Gastrocnemius medialis (tissue), 4 donors: ENCODE measurements at regions not wholly inside any gene's neighbourhood (a gene's known extent, or its start where the extent isn't known, plus 50 kb on each side); places are given as distances from the start of the nearest gene placed in this dataset.

Experiments used
- ATAC-seq, 2 donors: fragments of 150-250 bp; one replicate each; pipeline ENCODE4 v1.9.1; 2016
- DNase-seq, 2 donors: peaks; one replicate each; pipeline ENCODE4 v3.0.0-alpha.2; 2019
- H3K27ac ChIP-seq, 4 donors: fragments of 200-600 bp; sonication (generic); 1 replicate in 1 of 4; 2 replicates in 3 of 4; pipeline ENCODE4 v1.5.1; 2016 to 2018; ENCODE audit warnings: mild to moderate bottlenecking in 2 of 4, moderate library complexity in 1 of 4
- H3K27me3 ChIP-seq, 3 donors: fragments of 200-600 bp; sonication (generic) in 2 of 3; 1 replicate in 1 of 3; 2 replicates in 2 of 3; pipeline versions ENCODE4 v1.5.1 to v1.6.0; 2016 to 2019; ENCODE audit warnings: mild to moderate bottlenecking in 1 of 3, moderate library complexity in 1 of 3
- H3K36me3 ChIP-seq, 2 donors: fragments of 200-600 bp; sonication (generic) in 1 of 2; one replicate each; pipeline ENCODE4 v1.5.1; 2017 to 2018
- H3K4me1 ChIP-seq, 2 donors: fragments of 200-600 bp; sonication (generic) in 1 of 2; one replicate each; pipeline ENCODE4 v1.5.1; 2016 to 2017; ENCODE audit warnings: mild to moderate bottlenecking in 2 of 2
- H3K4me3 ChIP-seq, 4 donors: fragments of 200-600 bp; sonication (generic) in 3 of 4; 1 replicate in 1 of 4; 2 replicates in 3 of 4; pipeline ENCODE4 v1.5.1; 2016 to 2019; ENCODE audit warnings: mild to moderate bottlenecking in 2 of 4
- H3K9me3 ChIP-seq, 3 donors: fragments of 200-600 bp; sonication (generic) in 2 of 3; 1 replicate in 1 of 3; 2 replicates in 2 of 3; pipeline ENCODE4 v1.5.1; 2016 to 2019
- CTCF ChIP-seq, 5 experiments: fragments of 450-650 bp in 3 of 5; fragments of 200-600 bp in 2 of 5; sonication (generic) in 2 of 5; IDR thresholded peaks in 4 of 5; conservative IDR thresholded peaks in 1 of 5; 1 replicate in 4 of 5; 2 replicates in 1 of 5; pipeline ENCODE4 v1.5.1; 2016 to 2019; ENCODE audit warnings: antibody characterized with exemption in 5 of 5, mild to moderate bottlenecking in 3 of 5, moderate library complexity in 3 of 5
- POLR2A ChIP-seq, 2 donors: fragments of 450-650 bp; IDR thresholded peaks; one replicate each; pipeline ENCODE4 v1.6.1; 2017; ENCODE audit warnings: antibody characterized with exemption in 2 of 2, mild to moderate bottlenecking in 2 of 2, moderate library complexity in 2 of 2
- in situ Hi-C, 4 donors: fragments of 200-750 bp; cut with MboI; loops; one replicate each; pipeline versions ENCODE4 v1.15.0 to v1.8.0; 2017; ENCODE audit warnings: low sequenced_read_pairs in 4 of 4
- intact Hi-C: fragments of 100-400 bp; cut with DNase I; formaldehyde crosslinking; loops from one replicate; pipeline ENCODE4 v1.15.1; 2023; ENCODE audit warnings: low total_unique reads

GRCh38 chr2:210888035-210888434 lies 331.6 kb downstream of the CPS1 start:
- H3K36me3 ChIP-seq: no peaks in the 10 kb centered on the region
- intact Hi-C loops: no loop called here
- ATAC-seq (no peak), DNase-seq (no peak)
- TF ChIP-seq CTCF (IDR thresholded peaks at IDR 0.05 in 4 of 5, conservative IDR thresholded peaks at IDR 0.05 in 1 of 5) (no peak), POLR2A (IDR thresholded peaks at IDR 0.05) (no peak)
- H3K27ac ChIP-seq: no peak overlapping the region
- H3K4me3 ChIP-seq: no peak overlapping the region
- no peaks in the 10 kb centered on the region for H3K9me3 ChIP-seq
- H3K27me3 ChIP-seq: no peaks in the 10 kb centered on the region
- H3K4me1 ChIP-seq: no peaks in the 10 kb centered on the region
- in situ Hi-C loops: no loop called here

GRCh38 chr2:210895132-210895531 lies 338.7 kb downstream of the CPS1 start:
- in situ Hi-C loops: no loop called here
- H3K27ac ChIP-seq: no peak overlapping the region
- no peak for ATAC-seq
- intact Hi-C loops: no loop called here
- H3K4me3 ChIP-seq: no peak overlapping the region
- no peaks in the 10 kb centered on the region for H3K36me3 ChIP-seq
- no peaks in the 10 kb centered on the region for H3K9me3 ChIP-seq
- no peaks in the 10 kb centered on the region for H3K4me1 ChIP-seq
- no peak for TF ChIP-seq CTCF (IDR thresholded peaks at IDR 0.05 in 4 of 5, conservative IDR thresholded peaks at IDR 0.05 in 1 of 5)
- no peak for TF ChIP-seq POLR2A (IDR thresholded peaks at IDR 0.05)
- no peak for DNase-seq
- H3K27me3 ChIP-seq: no peaks in the 10 kb centered on the region

- Histone ChIP-seq H3K27ac (no peak overlapping the region), H3K4me1 (no peaks in the 10 kb centered on the region), H3K4me3 (no peak overlapping the region), H3K27me3 (no peaks in the 10 kb centered on the region), H3K9me3 (no peaks in the 10 kb centered on the region), H3K36me3 (no peaks in the 10 kb centered on the region)
- intact Hi-C loops (no loop called here), in situ Hi-C loops (no loop called here)
- no peak for ATAC-seq
- no peak for TF ChIP-seq POLR2A (IDR thresholded peaks at IDR 0.05)
- TF ChIP-seq CTCF (IDR thresholded peaks at IDR 0.05 in 4 of 5, conservative IDR thresholded peaks at IDR 0.05 in 1 of 5): no peak
- no peak for DNase-seq
Measured at GRCh38 chr2:210899131-210899530, 342.7 kb downstream of the CPS1 start.

GRCh38 chr2:210901326-210901725 lies 344.9 kb downstream of the CPS1 start:
- Histone ChIP-seq H3K4me3 (no peak overlapping the region), H3K36me3 (no peaks in the 10 kb centered on the region), H3K4me1 (no peaks in the 10 kb centered on the region), H3K9me3 (no peaks in the 10 kb centered on the region), H3K27ac (no peak overlapping the region), H3K27me3 (no peaks in the 10 kb centered on the region)
- ATAC-seq (no peak), DNase-seq (no peak)
- no peak for TF ChIP-seq CTCF (IDR thresholded peaks at IDR 0.05 in 4 of 5, conservative IDR thresholded peaks at IDR 0.05 in 1 of 5)
- no peak for TF ChIP-seq POLR2A (IDR thresholded peaks at IDR 0.05)
- intact Hi-C loops: no loop called here
- in situ Hi-C loops: no loop called here

GRCh38 chr2:210912779-210913178 lies 356.4 kb downstream of the CPS1 start:
- H3K9me3 ChIP-seq: no peaks in the 10 kb centered on the region
- intact Hi-C loops: no loop called here
- in situ Hi-C loops: no loop called here
- H3K4me3 ChIP-seq: no peak overlapping the region
- H3K27ac ChIP-seq: no peak overlapping the region
- H3K27me3 ChIP-seq: no peaks in the 10 kb centered on the region
- H3K36me3 ChIP-seq: no peaks in the 10 kb centered on the region
- TF ChIP-seq POLR2A (IDR thresholded peaks at IDR 0.05) (no peak), CTCF (IDR thresholded peaks at IDR 0.05 in 4 of 5, conservative IDR thresholded peaks at IDR 0.05 in 1 of 5) (no peak)
- ATAC-seq: no peak
- H3K4me1 ChIP-seq: no peaks in the 10 kb centered on the region
- no peak for DNase-seq
